ENCODE measurements at regions not wholly inside any gene's neighbourhood (a gene's known extent, or its start where the extent isn't known, plus 50 kb on each side); places are given as distances from the start of the nearest gene placed in this dataset.
"Not testable (repeated sequence)": the region's sequence is repeated elsewhere in the genome, so short reads cannot be mapped to it uniquely, and the experiment has no call there.

- no peak for DNase-seq (ENCODE audit: low read depth in 2 of 3, low spot score in 1 of 3)
Observed at GRCh38 chr4:155026715-155027114, 181.7 kb upstream of the NPY2R start.

GRCh38 chr4:155032521-155033229 is 175.8 kb upstream of the NPY2R start:
- no peak for DNase-seq (ENCODE audit: low read depth in 2 of 3, low spot score in 1 of 3)

- no peak for DNase-seq (ENCODE audit: low read depth in 2 of 3, low spot score in 1 of 3)
Observed at GRCh38 chr4:155033604-155034003, 174.8 kb upstream of the NPY2R start.

- DNase-seq (ENCODE audit: low read depth in 2 of 3, low spot score in 1 of 3) = no peak
Observed at GRCh38 chr4:155037031-155037430, 171.4 kb upstream of the NPY2R start.

- no peak for DNase-seq (ENCODE audit: low read depth in 2 of 3, low spot score in 1 of 3)
Observed at GRCh38 chr4:155038459-155038858, 170.0 kb upstream of the NPY2R start.

- no peak for DNase-seq (ENCODE audit: low read depth in 2 of 3, low spot score in 1 of 3)
Observed at GRCh38 chr4:155039162-155039561, 169.3 kb upstream of the NPY2R start.

GRCh38 chr4:155040031-155040430 is 168.4 kb upstream of the NPY2R start:
- no peak for DNase-seq (ENCODE audit: low read depth in 2 of 3, low spot score in 1 of 3)

- no peak for DNase-seq (ENCODE audit: low read depth in 2 of 3, low spot score in 1 of 3)
Observed at GRCh38 chr4:155042014-155042413, 166.4 kb upstream of the NPY2R start.

GRCh38 chr4:155044251-155044650 is 164.2 kb upstream of the NPY2R start:
- not testable (repeated sequence) for DNase-seq (ENCODE audit: low read depth in 2 of 3, low spot score in 1 of 3)

- DNase-seq (ENCODE audit: low read depth in 2 of 3, low spot score in 1 of 3) = no peak
Observed at GRCh38 chr4:155047755-155048154, 160.7 kb upstream of the NPY2R start.

GRCh38 chr4:155054042-155054441 is 154.4 kb upstream of the NPY2R start:
- DNase-seq (ENCODE audit: low read depth in 2 of 3, low spot score in 1 of 3) = not testable (repeated sequence)

GRCh38 chr4:155060419-155060818 is 148.0 kb upstream of the NPY2R start:
- DNase-seq (ENCODE audit: low read depth in 2 of 3, low spot score in 1 of 3) = no peak

GRCh38 chr4:155060873-155061272 is 147.6 kb upstream of the NPY2R start:
- no peak for DNase-seq (ENCODE audit: low read depth in 2 of 3, low spot score in 1 of 3)

GRCh38 chr4:155062948-155063347 is 145.5 kb upstream of the NPY2R start:
- no peak for DNase-seq (ENCODE audit: low read depth in 2 of 3, low spot score in 1 of 3)

- DNase-seq (ENCODE audit: low read depth in 2 of 3, low spot score in 1 of 3) = not testable (repeated sequence)
Observed at GRCh38 chr4:155064934-155065333, 143.5 kb upstream of the NPY2R start.

GRCh38 chr4:155066871-155067270 is 141.6 kb upstream of the NPY2R start:
- DNase-seq (ENCODE audit: low read depth in 2 of 3, low spot score in 1 of 3) = no peak

- no peak for DNase-seq (ENCODE audit: low read depth in 2 of 3, low spot score in 1 of 3)
Observed at GRCh38 chr4:155071962-155072361, 136.5 kb upstream of the NPY2R start.

GRCh38 chr4:155072417-155072816 is 136.0 kb upstream of the NPY2R start:
- no peak for DNase-seq (ENCODE audit: low read depth in 2 of 3, low spot score in 1 of 3)

- DNase-seq (ENCODE audit: low read depth in 2 of 3, low spot score in 1 of 3) = no peak
Observed at GRCh38 chr4:155073852-155074251, 134.6 kb upstream of the NPY2R start.

- no peak for DNase-seq (ENCODE audit: low read depth in 2 of 3, low spot score in 1 of 3)
Observed at GRCh38 chr4:155076256-155076785, 132.1 kb upstream of the NPY2R start.

GRCh38 chr4:155077452-155078229 is 130.8 kb upstream of the NPY2R start:
- DNase-seq (ENCODE audit: low read depth in 2 of 3, low spot score in 1 of 3) = no peak

GRCh38 chr4:155079871-155080270 is 128.6 kb upstream of the NPY2R start:
- DNase-seq (ENCODE audit: low read depth in 2 of 3, low spot score in 1 of 3) = no peak

Measured in stimulated activated CD4-positive, alpha-beta T cell treated with anti-CD3 and anti-CD28 coated beads, Interleukin-12 subunit alpha, Interleukin-12 subunit beta, amount 100 ng/mL, for 48 hours (primary cell).